Endothelial cell (in vitro differentiated cells): ENCODE measurements at regions not wholly inside any gene's neighbourhood (a gene's known extent, or its start where the extent isn't known, plus 50 kb on each side); places are given as distances from the start of the nearest gene placed in this dataset.

Source experiments
- DNase-seq: peaks from one replicate; pipeline ENCODE4 v3.0.0; 2021; ENCODE audit warnings: low spot score
- H3K27ac Mint-ChIP-seq: one replicate; pipeline ENCODE4 v1.8.0; 2021; ENCODE audit warnings: mixed read lengths, inconsistent platforms; ENCODE audit not compliant: unreplicated experiment
- H3K27me3 Mint-ChIP-seq: one replicate; pipeline ENCODE4 v1.8.0; 2021; ENCODE audit warnings: mild to moderate bottlenecking, moderate library complexity, mixed read lengths, inconsistent platforms; ENCODE audit not compliant: unreplicated experiment
- H3K36me3 Mint-ChIP-seq: one replicate; pipeline ENCODE4 v1.8.0; 2021; ENCODE audit warnings: mild to moderate bottlenecking, low read depth, mixed read lengths, inconsistent platforms; ENCODE audit not compliant: unreplicated experiment
- H3K4me1 Mint-ChIP-seq: one replicate; pipeline ENCODE4 v1.8.0; 2021; ENCODE audit warnings: mild to moderate bottlenecking, mixed read lengths, inconsistent platforms; ENCODE audit not compliant: unreplicated experiment
- H3K4me3 Mint-ChIP-seq: one replicate; pipeline ENCODE4 v1.8.0; 2021; ENCODE audit warnings: mild to moderate bottlenecking, mixed read lengths, inconsistent platforms; ENCODE audit not compliant: unreplicated experiment
- H3K9me3 Mint-ChIP-seq: one replicate; pipeline ENCODE4 v1.8.0; 2021; ENCODE audit warnings: mixed read lengths, inconsistent platforms; ENCODE audit not compliant: unreplicated experiment
- CTCF ChIP-seq: fragments of 200-600 bp; sonication (generic); IDR thresholded peaks from one replicate; pipeline ENCODE4 v1.5.0; 2021; ENCODE audit warnings: antibody characterized with exemption; ENCODE audit not compliant: unreplicated experiment

- no peak for TF ChIP-seq CTCF
- Mint-ChIP-seq H3K4me1 (peaks cover 2% of the 10 kb centered on the region), H3K27me3 (no peaks in the 10 kb centered on the region), H3K9me3 (no peaks in the 10 kb centered on the region), H3K36me3 (no peaks in the 10 kb centered on the region), H3K4me3 (no peak overlapping the region), H3K27ac (no peak overlapping the region)
- no peak for DNase-seq
Observed at GRCh38 chr1:181951213-181951612, 110.3 kb downstream of the ZNF648 start.

GRCh38 chr1:181949500-181949899 lies 112.0 kb downstream of the ZNF648 start:
- H3K27me3 Mint-ChIP-seq: no peaks in the 10 kb centered on the region
- no peak overlapping the region for H3K27ac Mint-ChIP-seq
- peaks cover 2% of the 10 kb centered on the region for H3K4me1 Mint-ChIP-seq
- no peak for DNase-seq
- peaks cover 4% of the 10 kb centered on the region for H3K9me3 Mint-ChIP-seq
- TF ChIP-seq CTCF: no peak
- H3K36me3 Mint-ChIP-seq: no peaks in the 10 kb centered on the region
- no peak overlapping the region for H3K4me3 Mint-ChIP-seq

GRCh38 chr1:181948372-181948771 lies 113.1 kb downstream of the ZNF648 start:
- no peak for TF ChIP-seq CTCF
- Mint-ChIP-seq H3K27me3 (no peaks in the 10 kb centered on the region), H3K4me3 (no peak overlapping the region), H3K36me3 (no peaks in the 10 kb centered on the region), H3K9me3 (peaks cover 4% of the 10 kb centered on the region), H3K4me1 (peaks cover 2% of the 10 kb centered on the region), H3K27ac (no peak overlapping the region)
- no peak for DNase-seq

- H3K27ac Mint-ChIP-seq: no peak overlapping the region
- no peaks in the 10 kb centered on the region for H3K27me3 Mint-ChIP-seq
- no peak for TF ChIP-seq CTCF
- peaks cover 2% of the 10 kb centered on the region for H3K4me1 Mint-ChIP-seq
- no peak for DNase-seq
- no peaks in the 10 kb centered on the region for H3K36me3 Mint-ChIP-seq
- H3K4me3 Mint-ChIP-seq: no peak overlapping the region
- peaks cover 4% of the 10 kb centered on the region for H3K9me3 Mint-ChIP-seq
Observed at GRCh38 chr1:181947441-181947840, 114.1 kb downstream of the ZNF648 start.

- DNase-seq: peak; percentile 78
- no peak overlapping the region for H3K27ac Mint-ChIP-seq
- TF ChIP-seq CTCF: peak; percentile 68
- no peak overlapping the region for H3K4me3 Mint-ChIP-seq
- no peaks in the 10 kb centered on the region for H3K9me3 Mint-ChIP-seq
- no peaks in the 10 kb centered on the region for H3K36me3 Mint-ChIP-seq
- no peaks in the 10 kb centered on the region for H3K4me1 Mint-ChIP-seq
- no peaks in the 10 kb centered on the region for H3K27me3 Mint-ChIP-seq
Observed at GRCh38 chr1:181936768-181937581, 124.5 kb downstream of the ZNF648 start.
